Ovary (tissue), 7 donors: ENCODE measurements at regions not wholly inside any gene's neighbourhood (a gene's known extent, or its start where the extent isn't known, plus 50 kb on each side); places are given as distances from the start of the nearest gene placed in this dataset. TPM values are rescaled to one million over a fixed set of nuclear protein-coding genes. Genes with fewer than 3 reads are reported as not detected.

ENCODE experiments used
- DNase-seq, 5 donors: peaks; one replicate each; pipeline ENCODE4 v3.0.0-alpha.2; 2019 to 2020
- H3K27ac ChIP-seq, 2 donors: fragments of 200-600 bp; one replicate each; pipeline versions ENCODE4 v1.5.1 to v1.8.0; 2019 to 2022
- H3K27me3 ChIP-seq: fragments of 200-600 bp; one replicate; pipeline ENCODE4 v1.8.0; 2022
- H3K36me3 ChIP-seq: fragments of 200-600 bp; sonication (generic); one replicate; pipeline ENCODE4 v1.5.1; 2019
- H3K4me1 ChIP-seq: one replicate; pipeline ENCODE4 v1.8.1; 2013; ENCODE audit warnings: mild to moderate bottlenecking, moderate library complexity; ENCODE audit not compliant: insufficient read depth
- H3K4me3 ChIP-seq: fragments of 200-600 bp; sonication (generic); one replicate; pipeline ENCODE4 v1.5.1; 2017
- H3K9me3 ChIP-seq, 2 donors: fragments of 200-600 bp in 1 of 2; sonication (generic) in 1 of 2; one replicate each; pipeline versions ENCODE4 v1.5.1 to v1.8.1; 2013 to 2019; ENCODE audit warnings: mild to moderate bottlenecking in 1 of 2, moderate library complexity in 1 of 2
- EP300 ChIP-seq: sonication (generic); formaldehyde crosslinking; IDR thresholded peaks from one replicate; pipeline ENCODE4 v1.6.1; 2017; ENCODE audit warnings: antibody characterized with exemption
- POLR2A ChIP-seq: fragments of 450-650 bp; IDR thresholded peaks from one replicate; pipeline ENCODE4 v1.6.1; 2017; ENCODE audit warnings: antibody characterized with exemption, mild to moderate bottlenecking, moderate library complexity
- WGBS, 3 donors: extraction: QIAGEN DNeasy Blood & Tissue Kit in 1 of 3; methylation state at CpG; one replicate each; pipeline versions ENCODE4 v1.1.5 to v1.1.7; 2013 to 2017; 5-methylcytosine and 5-hydroxymethylcytosine counted together
- intact Hi-C, 4 donors: fragments of 100-400 bp; cut with DNase I; formaldehyde crosslinking; loops; one replicate each; pipeline versions ENCODE4 v1.11.0 to v1.15.1; 2022 to 2023
- small RNA-seq: library from RNA; depleted of rRNA; stranded (forward); fragments of <200 nt; gene quantifications from one replicate; pipeline ENCODE3, GENCODE V24; 2016
- TF ChIP-seq, protein P1 (sequence below), 3 donors: fragments of 450-650 bp in 2 of 3; fragments of 200-600 bp in 1 of 3; IDR thresholded peaks; one replicate each; pipeline versions ENCODE4 v1.5.1 to v1.8.0; 2016 to 2022; ENCODE audit warnings: antibody characterized with exemption in 3 of 3, mild to moderate bottlenecking in 1 of 3
- donor health status: DM: no; HTN: no; CAD: no; lungs with moderate emphysema.
- donor health status: DM: no; HTN: no; CAD: no.
- donor health status: Bipolar disorder and iron deficiency.
- donor health status: DM: no; HTN: no; CAD: no.
- donor health status: DM: yes; HTN: yes; CAD: no.

DNA sequence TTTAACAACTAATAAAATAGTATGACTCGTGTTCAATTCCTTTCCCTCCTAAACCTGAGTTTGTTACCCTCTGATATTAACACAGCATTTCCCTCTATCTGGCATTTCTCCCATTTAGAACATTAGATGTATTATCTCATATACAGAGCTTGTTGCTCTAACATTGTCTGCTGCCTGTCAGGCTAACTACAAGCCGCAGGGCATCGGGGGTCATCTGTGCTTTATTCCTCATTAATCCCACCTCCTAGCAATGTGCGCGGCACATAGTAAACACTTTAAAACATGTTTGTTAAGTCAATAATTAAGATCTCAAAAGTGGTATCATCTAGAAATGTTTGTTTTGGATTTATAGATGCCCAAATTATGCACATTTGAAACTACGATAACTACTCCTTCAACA is 52.9 kb upstream of the NEBL start:
- Histone ChIP-seq H3K27ac (no peak overlapping the region), H3K4me1 (no peaks in the 10 kb centered on the region), H3K36me3 (no peaks in the 10 kb centered on the region), H3K4me3 (no peak overlapping the region), H3K9me3 (no peaks in the 10 kb centered on the region), H3K27me3 (no peaks in the 10 kb centered on the region)
- WGBS, 3 donors, result 82 to 89% (median 88%) methylated on average over 6 of the region's 6 CpGs
- no peak for TF ChIP-seq EP300
- TF ChIP-seq, protein P1, sequence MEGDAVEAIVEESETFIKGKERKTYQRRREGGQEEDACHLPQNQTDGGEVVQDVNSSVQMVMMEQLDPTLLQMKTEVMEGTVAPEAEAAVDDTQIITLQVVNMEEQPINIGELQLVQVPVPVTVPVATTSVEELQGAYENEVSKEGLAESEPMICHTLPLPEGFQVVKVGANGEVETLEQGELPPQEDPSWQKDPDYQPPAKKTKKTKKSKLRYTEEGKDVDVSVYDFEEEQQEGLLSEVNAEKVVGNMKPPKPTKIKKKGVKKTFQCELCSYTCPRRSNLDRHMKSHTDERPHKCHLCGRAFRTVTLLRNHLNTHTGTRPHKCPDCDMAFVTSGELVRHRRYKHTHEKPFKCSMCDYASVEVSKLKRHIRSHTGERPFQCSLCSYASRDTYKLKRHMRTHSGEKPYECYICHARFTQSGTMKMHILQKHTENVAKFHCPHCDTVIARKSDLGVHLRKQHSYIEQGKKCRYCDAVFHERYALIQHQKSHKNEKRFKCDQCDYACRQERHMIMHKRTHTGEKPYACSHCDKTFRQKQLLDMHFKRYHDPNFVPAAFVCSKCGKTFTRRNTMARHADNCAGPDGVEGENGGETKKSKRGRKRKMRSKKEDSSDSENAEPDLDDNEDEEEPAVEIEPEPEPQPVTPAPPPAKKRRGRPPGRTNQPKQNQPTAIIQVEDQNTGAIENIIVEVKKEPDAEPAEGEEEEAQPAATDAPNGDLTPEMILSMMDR (IDR thresholded peaks at IDR 0.05), result no peak
- TF ChIP-seq POLR2A, result no peak
- no peak for DNase-seq
- intact Hi-C loops, result no loop called here

DNA sequence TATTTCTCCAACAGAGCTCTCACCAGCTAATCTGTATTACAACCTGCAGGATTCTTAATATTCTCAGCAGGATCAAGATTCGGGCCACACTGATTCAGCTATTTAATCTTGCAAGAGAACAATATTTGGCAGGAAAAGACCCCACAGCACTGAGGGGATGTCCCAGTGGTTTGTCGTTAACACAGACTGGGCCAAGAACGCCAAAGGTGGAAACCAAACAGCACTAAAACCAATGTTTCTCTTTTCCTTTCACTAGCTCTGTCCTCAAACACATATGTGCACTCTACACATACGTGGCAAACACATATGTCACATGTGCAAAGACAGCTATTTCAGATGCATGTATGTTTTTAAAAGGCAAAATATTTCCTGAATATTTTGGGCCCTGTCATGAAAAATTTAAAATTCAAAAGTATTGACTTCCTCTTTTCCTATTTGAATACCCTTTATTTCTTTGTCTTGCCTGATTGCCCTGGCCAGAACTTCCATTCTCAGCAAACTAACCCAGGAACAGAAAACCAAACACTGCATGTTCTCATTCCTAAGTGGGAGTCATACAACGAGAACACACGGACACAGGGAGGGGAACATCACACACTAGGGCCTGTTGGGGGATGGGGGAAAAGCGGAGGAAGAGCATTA is 51.7 kb upstream of the NEBL start:
- TF ChIP-seq EP300, result no peak
- TF ChIP-seq, protein P1 (IDR thresholded peaks at IDR 0.05), result no peak
- TF ChIP-seq POLR2A, result no peak

More for the DNA sequence above, 51.7 kb upstream of the NEBL start:
- no peaks in the 10 kb centered on the region for H3K27me3 ChIP-seq
- WGBS, 3 donors, result 61 to 67% (median 63%) methylated on average over 7 of the region's 7 CpGs
- no peak overlapping the region for H3K27ac ChIP-seq
- DNase-seq, result no peak
- no peak overlapping the region for H3K4me3 ChIP-seq
- intact Hi-C loops, result no loop called here
- no peaks in the 10 kb centered on the region for H3K9me3 ChIP-seq
- H3K4me1 ChIP-seq, result no peaks in the 10 kb centered on the region
- H3K36me3 ChIP-seq, result no peaks in the 10 kb centered on the region

Small RNA genes lying in the stretch of these regions (small RNA-seq; reads per million reads assigned to genes)
- not detected for gene AL158209.2
- gene RF00017, result not detected
- gene RNU6-15P, result not detected
